H9 (cell line): ENCODE measurements at regions not wholly inside any gene's neighbourhood (a gene's known extent, or its start where the extent isn't known, plus 50 kb on each side); places are given as distances from the start of the nearest gene placed in this dataset.

Source experiments
- DNase-seq: peaks from one replicate; pipeline ENCODE4 v3.0.0-alpha.2; 2017
- H2AFZ ChIP-seq: one replicate; pipeline ENCODE4 v1.6.1; 2013; ENCODE audit warnings: mild to moderate bottlenecking, low read length, control low read depth, moderate library complexity
- H2AK5ac ChIP-seq: 2 replicates; pipeline ENCODE4 v1.6.1; 2013; ENCODE audit warnings: low read length, control low read depth, mixed read lengths; ENCODE audit not compliant: insufficient read length
- H2BK120ac ChIP-seq: one replicate; pipeline ENCODE4 v1.6.1; 2013; ENCODE audit warnings: low read depth, mild to moderate bottlenecking, low read length, control low read depth, inconsistent platforms; ENCODE audit not compliant: poor library complexity, severe bottlenecking
- H2BK12ac ChIP-seq: 2 replicates; pipeline ENCODE4 v1.6.1; 2013; ENCODE audit warnings: low read length, control low read depth, mixed read lengths, low read depth; ENCODE audit not compliant: insufficient read length
- H2BK15ac ChIP-seq: 2 replicates; pipeline ENCODE4 v1.6.1; 2013; ENCODE audit warnings: low read depth, low read length, control low read depth
- H2BK20ac ChIP-seq: one replicate; pipeline ENCODE4 v1.6.1; 2013; ENCODE audit warnings: low read depth, mild to moderate bottlenecking, low read length, control low read depth, inconsistent platforms; ENCODE audit not compliant: poor library complexity, severe bottlenecking
- H2BK5ac ChIP-seq: 2 replicates; pipeline ENCODE4 v1.6.1; 2013; ENCODE audit warnings: low read length, control low read depth, mixed read lengths; ENCODE audit not compliant: insufficient read length
- H3K14ac ChIP-seq: 2 replicates; pipeline ENCODE4 v1.6.1; 2013; ENCODE audit warnings: low read length, control low read depth; ENCODE audit not compliant: insufficient read depth
- H3K18ac ChIP-seq: 2 replicates; pipeline ENCODE4 v1.6.1; 2013; ENCODE audit warnings: low read depth, mild to moderate bottlenecking, mixed read lengths, low read length, control low read depth; ENCODE audit not compliant: insufficient read length
- H3K23ac ChIP-seq: 2 replicates; pipeline ENCODE4 v1.6.1; 2013; ENCODE audit warnings: low read length, control low read depth, mixed read lengths, low read depth; ENCODE audit not compliant: insufficient read length
- H3K23me2 ChIP-seq: 2 replicates; pipeline ENCODE4 v1.6.1; 2013; ENCODE audit warnings: low read depth, mild to moderate bottlenecking, mixed read lengths, low read length, control low read depth; ENCODE audit not compliant: insufficient read length, poor library complexity, severe bottlenecking
- H3K27ac ChIP-seq: 2 replicates; pipeline ENCODE4 v1.5.1; 2013; ENCODE audit warnings: low read length, control low read depth, mixed read lengths, low read depth; ENCODE audit not compliant: insufficient read length
- H3K27me3 ChIP-seq: 2 replicates; pipeline ENCODE4 v1.6.1; 2013; ENCODE audit warnings: low read length, control low read depth, inconsistent platforms; ENCODE audit not compliant: insufficient read depth
- H3K4ac ChIP-seq: 2 replicates; pipeline ENCODE4 v1.6.1; 2013; ENCODE audit warnings: low read depth, mild to moderate bottlenecking, control low read depth, inconsistent platforms, low read length, moderate library complexity
- H3K4me1 ChIP-seq: 2 replicates; pipeline ENCODE4 v1.6.1; 2013; ENCODE audit warnings: low read length, control low read depth, inconsistent platforms; ENCODE audit not compliant: insufficient read depth
- H3K4me2 ChIP-seq: 2 replicates; pipeline ENCODE4 v1.6.1; 2013; ENCODE audit warnings: low read length, control low read depth, mixed read lengths; ENCODE audit not compliant: insufficient read length, insufficient read depth
- H3K56ac ChIP-seq: 2 replicates; pipeline ENCODE4 v1.6.1; 2013; ENCODE audit warnings: low read depth, mild to moderate bottlenecking, mixed read lengths, low read length, control low read depth; ENCODE audit not compliant: insufficient read length
- H3K79me1 ChIP-seq: 2 replicates; pipeline ENCODE4 v1.6.1; 2013; ENCODE audit warnings: low read depth, mild to moderate bottlenecking, moderate library complexity, low read length, control low read depth, inconsistent platforms; ENCODE audit not compliant: insufficient read depth, poor library complexity, severe bottlenecking
- H3K79me2 ChIP-seq: 2 replicates; pipeline ENCODE4 v1.6.1; 2013; ENCODE audit warnings: low read length, control low read depth, inconsistent platforms; ENCODE audit not compliant: insufficient read depth
- H3K9ac ChIP-seq: 2 replicates; pipeline ENCODE4 v1.6.1; 2013; ENCODE audit warnings: low read length, control low read depth, mixed read lengths; ENCODE audit not compliant: insufficient read length; ENCODE audit errors: extremely low read depth
- H3K9me3 ChIP-seq: one replicate; pipeline ENCODE4 v1.6.1; 2013; ENCODE audit warnings: low read depth, low read length, inconsistent platforms; ENCODE audit not compliant: control insufficient read depth
- H3T11ph ChIP-seq: one replicate; pipeline ENCODE4 v1.6.1; 2013; ENCODE audit warnings: mild to moderate bottlenecking, low read length, control low read depth, inconsistent platforms
- H4K20me1 ChIP-seq: one replicate; pipeline ENCODE4 v1.6.1; 2013; ENCODE audit not compliant: control insufficient read depth, insufficient read length, insufficient read depth
- H4K5ac ChIP-seq: 2 replicates; pipeline ENCODE4 v1.6.1; 2013; ENCODE audit warnings: low read depth, mild to moderate bottlenecking, mixed read lengths, low read length, control low read depth; ENCODE audit not compliant: insufficient read length
- H4K8ac ChIP-seq: replicated peaks from 2 replicates; pipeline ENCODE4 v1.6.1; 2013; ENCODE audit warnings: low read length, control low read depth, mixed read lengths, low read depth; ENCODE audit not compliant: insufficient read length
- H4K91ac ChIP-seq: 2 replicates; pipeline ENCODE4 v1.6.1; 2013; ENCODE audit warnings: low read depth, mild to moderate bottlenecking, moderate library complexity, mixed read lengths, low read length, control low read depth; ENCODE audit not compliant: insufficient read length
- H3K27ac Mint-ChIP-seq, 3 experiments: 2 replicates in 2 of 3; 3 replicates in 1 of 3; pipeline ENCODE4 v1.8.0; 2020 to 2021; ENCODE audit warnings: mixed read lengths in 3 of 3, mild to moderate bottlenecking in 1 of 3, moderate library complexity in 1 of 3
- H3K27me3 Mint-ChIP-seq: 2 replicates; pipeline ENCODE4 v1.8.0; 2021; ENCODE audit warnings: low read depth, mild to moderate bottlenecking, moderate library complexity, mixed read lengths
- H3K36me3 Mint-ChIP-seq, 3 experiments: 2 replicates in 2 of 3; 3 replicates in 1 of 3; pipeline ENCODE4 v1.8.0; 2020 to 2021; ENCODE audit warnings: low read depth in 3 of 3, mixed read lengths in 3 of 3; ENCODE audit not compliant: insufficient read depth in 1 of 3
- H3K4me1 Mint-ChIP-seq, 2 experiments: 2 replicates each; pipeline ENCODE4 v1.8.0; 2020; ENCODE audit warnings: mixed read lengths in 2 of 2
- H3K4me3 Mint-ChIP-seq, 2 experiments: 2 replicates in 1 of 2; 3 replicates in 1 of 2; pipeline ENCODE4 v1.8.0; 2020 to 2021; ENCODE audit warnings: mild to moderate bottlenecking in 2 of 2, mixed read lengths in 2 of 2, moderate library complexity in 1 of 2
- H3K9me3 Mint-ChIP-seq, 2 experiments: 2 replicates in 1 of 2; 3 replicates in 1 of 2; pipeline ENCODE4 v1.8.0; 2020; ENCODE audit warnings: mild to moderate bottlenecking in 2 of 2, mixed read lengths in 2 of 2, moderate library complexity in 1 of 2
- WGBS: extraction: QIAGEN DNeasy Blood & Tissue Kit; methylation state at CpG from one replicate; pipeline ENCODE4 v1.1.7; 2013; ENCODE audit warnings: missing lambda C conversion rate, low lambda C conversion rate, mixed read lengths; ENCODE audit not compliant: insufficient read length; ENCODE audit errors: extremely low coverage; 5-methylcytosine and 5-hydroxymethylcytosine counted together
- TF ChIP-seq, protein P1 (sequence below): fragments of 200-600 bp; sonication (generic); conservative IDR thresholded peaks from 3 replicates; pipeline ENCODE4 v1.8.0; 2021; ENCODE audit warnings: antibody characterized with exemption, mild to moderate bottlenecking

DNA sequence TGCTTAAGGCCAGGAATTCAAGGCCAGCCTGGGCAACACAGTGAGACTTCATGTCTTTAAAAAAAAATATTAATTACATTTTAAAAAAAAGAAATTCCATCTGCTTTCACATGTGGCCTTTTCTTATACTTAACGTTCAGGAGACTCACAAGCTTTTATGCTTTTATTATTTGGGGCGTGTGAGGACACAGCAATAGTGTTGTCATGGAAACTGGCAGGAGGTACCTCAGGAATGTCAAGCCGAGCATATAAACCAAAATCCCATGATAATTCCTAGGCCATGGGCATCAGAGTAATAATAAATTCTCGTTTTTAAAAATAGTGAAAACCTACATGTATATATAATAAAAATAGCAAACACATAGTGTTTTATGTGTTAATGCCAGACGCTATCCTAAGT, 89.8 kb downstream of the IYD start:
- no peak overlapping the region for H3K14ac ChIP-seq
- WGBS, result no CpG with 5 or more reads among the region's 5 CpGs

More for the DNA sequence above, 89.8 kb downstream of the IYD start:
- peaks cover 7% of the 10 kb centered on the region for H3K27me3 Mint-ChIP-seq
- no peak overlapping the region for H3K4me3 Mint-ChIP-seq
- no peaks in the 10 kb centered on the region for H3K9me3 ChIP-seq
- DNase-seq, result no peak
- H3T11ph ChIP-seq, result no peak overlapping the region
- no peak overlapping the region for H3K4ac ChIP-seq
- no peaks in the 10 kb centered on the region for H3K27me3 ChIP-seq
- no peak overlapping the region for H2BK120ac ChIP-seq
- no peak overlapping the region for H4K5ac ChIP-seq
- H2BK5ac ChIP-seq, result no peak overlapping the region
- no peaks in the 10 kb centered on the region for H3K23me2 ChIP-seq
- H4K20me1 ChIP-seq, result no peaks in the 10 kb centered on the region
- no peak overlapping the region for H2BK15ac ChIP-seq
- no peak overlapping the region for H3K23ac ChIP-seq
- H4K8ac ChIP-seq, result no peak overlapping the region
- no peaks in the 10 kb centered on the region for H3K79me1 ChIP-seq
- H3K4me2 ChIP-seq, result no peak overlapping the region
- no peaks in the 10 kb centered on the region for H3K4me1 ChIP-seq
- H3K9ac ChIP-seq, result no peak overlapping the region
- no peak overlapping the region for H2AK5ac ChIP-seq
- H3K36me3 Mint-ChIP-seq, result no peaks in the 10 kb centered on the region; a peak in 1 of 7 replicates
- no peak overlapping the region for H3K18ac ChIP-seq
- H3K27ac Mint-ChIP-seq, result no peak overlapping the region
- H3K56ac ChIP-seq, result no peak overlapping the region
- H3K9me3 Mint-ChIP-seq, result no peaks in the 10 kb centered on the region; a peak in 1 of 5 replicates
- TF ChIP-seq, protein P1, sequence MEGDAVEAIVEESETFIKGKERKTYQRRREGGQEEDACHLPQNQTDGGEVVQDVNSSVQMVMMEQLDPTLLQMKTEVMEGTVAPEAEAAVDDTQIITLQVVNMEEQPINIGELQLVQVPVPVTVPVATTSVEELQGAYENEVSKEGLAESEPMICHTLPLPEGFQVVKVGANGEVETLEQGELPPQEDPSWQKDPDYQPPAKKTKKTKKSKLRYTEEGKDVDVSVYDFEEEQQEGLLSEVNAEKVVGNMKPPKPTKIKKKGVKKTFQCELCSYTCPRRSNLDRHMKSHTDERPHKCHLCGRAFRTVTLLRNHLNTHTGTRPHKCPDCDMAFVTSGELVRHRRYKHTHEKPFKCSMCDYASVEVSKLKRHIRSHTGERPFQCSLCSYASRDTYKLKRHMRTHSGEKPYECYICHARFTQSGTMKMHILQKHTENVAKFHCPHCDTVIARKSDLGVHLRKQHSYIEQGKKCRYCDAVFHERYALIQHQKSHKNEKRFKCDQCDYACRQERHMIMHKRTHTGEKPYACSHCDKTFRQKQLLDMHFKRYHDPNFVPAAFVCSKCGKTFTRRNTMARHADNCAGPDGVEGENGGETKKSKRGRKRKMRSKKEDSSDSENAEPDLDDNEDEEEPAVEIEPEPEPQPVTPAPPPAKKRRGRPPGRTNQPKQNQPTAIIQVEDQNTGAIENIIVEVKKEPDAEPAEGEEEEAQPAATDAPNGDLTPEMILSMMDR, result no peak
- H3K79me2 ChIP-seq, result no peaks in the 10 kb centered on the region
- no peak overlapping the region for H4K91ac ChIP-seq
- no peak overlapping the region for H2BK12ac ChIP-seq
- no peak overlapping the region for H3K27ac ChIP-seq
- H3K4me1 Mint-ChIP-seq, result peaks cover 0 to 9% of the 10 kb centered on the region in 2 experiments; a peak in 2 of 4 replicates
- no peak overlapping the region for H2BK20ac ChIP-seq
- no peak overlapping the region for H2AFZ ChIP-seq
